K562 (cell line): ENCODE measurements at regions not wholly inside any gene's neighbourhood (a gene's known extent, or its start where the extent isn't known, plus 50 kb on each side); places are given as distances from the start of the nearest gene placed in this dataset.

Source experiments
- ATAC-seq: fragments of 200-7000 bp; cut with Tn5 transposase; 3 replicates; pipeline ENCODE4 v1.9.1; 2020; ENCODE audit warnings: moderate library complexity
- BruUV-seq: library from RNA; stranded (reverse); fragments of 400-500 nt; replicated peaks from 2 replicates; lab custom pipeline; 2021; lab: Mats Ljungman, UMichigan
- CTCF ChIA-PET: fragments of 300-600 bp; formaldehyde crosslinking; extraction: SDS; loops from one replicate; lab custom pipeline; 2021; ENCODE audit warnings: low intra/inter-chr PET ratio; lab: Yijun Ruan, JAX
- POLR2A ChIA-PET: fragments of 300-600, 350-650 bp; sonication (Branson Sonifier 250); formaldehyde crosslinking; extraction: SDS; loops from one replicate; lab custom pipeline; 2021; ENCODE audit warnings: antibody characterized with exemption, inconsistent platforms; lab: Yijun Ruan, JAX
- DNase-seq, 4 experiments: peaks; one replicate each; pipeline versions ENCODE4 v3.0.0 to v3.0.0-alpha.2; 2011 to 2018; ENCODE audit warnings: low spot score in 3 of 4, mixed read lengths in 3 of 4; ENCODE audit errors: extremely low read depth in 1 of 4
- FAIRE-seq: peaks from 2 replicates; lab custom pipeline; 2011; peaks lifted over from hg19 to GRCh38; lab: Jason Lieb, UNC
- H2AFZ ChIP-seq: 2 replicates; pipeline ENCODE4 v1.6.0; 2011; ENCODE audit warnings: low read depth, low read length, control low read depth, inconsistent platforms
- H3K27ac ChIP-seq: fragments of 200-600 bp; 3 replicates; pipeline ENCODE4 v1.8.0; 2011; ENCODE audit warnings: low read depth, mild to moderate bottlenecking, control low read depth, inconsistent platforms, low read length, moderate library complexity, mixed read lengths; ENCODE audit errors: extremely low read depth
- H3K27me3 ChIP-seq, 2 experiments: fragments of 300-600 bp in 1 of 2; 2 replicates in 1 of 2; 3 replicates in 1 of 2; pipeline versions ENCODE4 v1.6.0 to v1.8.0; 2011; ENCODE audit warnings: inconsistent platforms in 2 of 2, low read length in 2 of 2, mild to moderate bottlenecking in 1 of 2, mixed read lengths in 1 of 2, moderate library complexity in 1 of 2; ENCODE audit not compliant: control insufficient read depth in 2 of 2, insufficient read depth in 2 of 2
- H3K36me3 ChIP-seq: fragments of 300-600 bp; 3 replicates; pipeline ENCODE4 v1.8.0; 2011; ENCODE audit warnings: mild to moderate bottlenecking, low read length, inconsistent platforms; ENCODE audit not compliant: control insufficient read depth, insufficient read depth
- H3K4me1 ChIP-seq, 2 experiments: fragments of 200-600 bp in 1 of 2; replicated peaks in 1 of 2; 2 replicates in 1 of 2; 3 replicates in 1 of 2; pipeline versions ENCODE4 v1.5.1 to v1.8.0; 2011; ENCODE audit warnings: inconsistent platforms in 2 of 2, low read length in 2 of 2, mild to moderate bottlenecking in 1 of 2, mixed read lengths in 1 of 2, moderate library complexity in 1 of 2; ENCODE audit not compliant: control insufficient read depth in 2 of 2, insufficient read depth in 2 of 2
- H3K4me2 ChIP-seq: 2 replicates; pipeline ENCODE4 v1.6.1; 2011; ENCODE audit warnings: low read length, control low read depth, inconsistent platforms, mixed read lengths; ENCODE audit not compliant: insufficient read depth
- H3K4me3 ChIP-seq: fragments of 200-600 bp; sonication (generic), shearing (Covaris generic); 2 replicates; pipeline ENCODE4 v1.5.1; 2016; ENCODE audit warnings: control low read depth, inconsistent platforms
- H3K79me2 ChIP-seq: fragments of 200-600 bp; 3 replicates; pipeline ENCODE4 v1.8.0; 2011; ENCODE audit warnings: low read length, inconsistent platforms; ENCODE audit not compliant: control insufficient read depth, insufficient read depth
- H3K9ac ChIP-seq, 2 experiments: 2 replicates each; pipeline versions ENCODE4 v1.6.0 to v1.6.1; 2011; ENCODE audit warnings: low read depth in 2 of 2, low read length in 2 of 2, control low read depth in 1 of 2, inconsistent platforms in 1 of 2, mild to moderate bottlenecking in 1 of 2, mixed read lengths in 1 of 2; ENCODE audit not compliant: insufficient read depth in 1 of 2
- H3K9me1 ChIP-seq: one replicate; pipeline ENCODE4 v1.6.0; 2011; ENCODE audit warnings: inconsistent platforms, mild to moderate bottlenecking, low read length, moderate library complexity; ENCODE audit not compliant: control insufficient read depth, insufficient read depth
- H3K9me3 ChIP-seq: replicated peaks from 2 replicates; pipeline ENCODE4 v1.5.1; 2011; ENCODE audit warnings: low read depth, low read length, inconsistent platforms; ENCODE audit not compliant: control insufficient read depth, insufficient read depth
- H4K20me1 ChIP-seq: replicated peaks from 2 replicates; pipeline ENCODE4 v1.6.1; 2011; ENCODE audit warnings: low read length, inconsistent platforms, mixed read lengths; ENCODE audit not compliant: control insufficient read depth, insufficient read depth
- ARHGAP35 ChIP-seq: fragments of 450-650 bp; IDR thresholded peaks from 2 replicates; pipeline ENCODE4 v1.6.1; 2018; ENCODE audit not compliant: partially characterized antibody
- ATF1 ChIP-seq, 2 experiments: fragments of 450-650 bp in 1 of 2; IDR thresholded peaks; 2 replicates each; pipeline ENCODE4 v1.6.1; 2016; ENCODE audit warnings: missing compliant biosample characterization in 1 of 2, missing genetic modification characterization in 1 of 2
- BCL6 ChIP-seq: fragments of 250-450 bp; sonication (Bioruptor Pico); IDR thresholded peaks from 2 replicates; pipeline ENCODE4 v1.4.0; 2020
- BDP1 ChIP-seq: IDR thresholded peaks from 3 replicates; pipeline ENCODE4 v1.6.1; 2011; ENCODE audit not compliant: insufficient read length, insufficient read depth
- ETV5 ChIP-seq: sonication (generic); formaldehyde crosslinking; IDR thresholded peaks from 2 replicates; pipeline ENCODE4 v1.4.0; 2020; ENCODE audit warnings: low read depth, mild to moderate bottlenecking, missing genetic modification reagents
- FOXJ3 ChIP-seq: sonication (generic); formaldehyde crosslinking; IDR thresholded peaks from 2 replicates; pipeline ENCODE4 v1.4.0; 2020; ENCODE audit warnings: mild to moderate bottlenecking, missing genetic modification reagents
- FOXK2 ChIP-seq, 2 experiments: fragments of 450-650 bp; IDR thresholded peaks in 1 of 2; conservative IDR thresholded peaks in 1 of 2; 2 replicates each; pipeline ENCODE4 v1.6.1; 2016; ENCODE audit warnings: low read depth in 2 of 2, mild to moderate bottlenecking in 1 of 2
- GABPA ChIP-seq: fragments of 200-800 bp; sonication (Bioruptor generic); conservative IDR thresholded peaks from 2 replicates; pipeline ENCODE4 v1.6.1; 2016; ENCODE audit warnings: low read depth, missing genetic modification characterization, missing compliant biosample characterization
- GTF2A2 ChIP-seq: IDR thresholded peaks from 2 replicates; pipeline ENCODE4 v1.6.1; 2016; ENCODE audit warnings: mild to moderate bottlenecking, missing genetic modification characterization, missing compliant biosample characterization
- HDAC2 ChIP-seq: fragments of 450-650 bp; IDR thresholded peaks from 2 replicates; pipeline ENCODE4 v1.6.1; 2016; ENCODE audit warnings: mild to moderate bottlenecking
- NR0B1 ChIP-seq: fragments of 450-650 bp; IDR thresholded peaks from one replicate; pipeline ENCODE4 v1.6.1; 2018; ENCODE audit warnings: mild to moderate bottlenecking, moderate library complexity; ENCODE audit not compliant: partially characterized antibody
- POLR2H ChIP-seq: IDR thresholded peaks from 2 replicates; pipeline ENCODE4 v1.6.1; 2016; ENCODE audit warnings: missing genetic modification characterization, low read depth, mild to moderate bottlenecking, control low read depth, missing compliant biosample characterization, moderate library complexity
- SMAD3 ChIP-seq: fragments of 450-650 bp; formaldehyde crosslinking; conservative IDR thresholded peaks from 2 replicates; pipeline ENCODE4 v1.4.0; 2020; ENCODE audit warnings: mild to moderate bottlenecking
- SMARCC2 ChIP-seq: fragments of 450-650 bp; IDR thresholded peaks from 2 replicates; pipeline ENCODE4 v1.6.1; 2017; ENCODE audit warnings: antibody characterized with exemption, moderate library complexity, mild to moderate bottlenecking, low read depth
- ZNF174 ChIP-seq: fragments of 250-450 bp; sonication (Bioruptor Pico); IDR thresholded peaks from 2 replicates; pipeline ENCODE4 v1.4.0; 2020; ENCODE audit warnings: mild to moderate bottlenecking
- WGBS: fragments of 100-300 bp; shearing (Covaris generic); methylation state at CpG from one replicate; pipeline ENCODE4 v1.1.6; 2016; ENCODE audit warnings: low coverage, mixed read lengths; ENCODE audit not compliant: insufficient coverage; ENCODE audit errors: missing lambda C conversion rate; 5-methylcytosine and 5-hydroxymethylcytosine counted together
- in situ Hi-C: fragments of 300-500 bp; cut with MboI; formaldehyde crosslinking; loops from 4 replicates; pipeline ENCODE4 v1.15.0; 2018; ENCODE audit warnings: inconsistent platforms, mixed read lengths
- intact Hi-C: fragments of 100-400 bp; cut with micrococcal nuclease; formaldehyde crosslinking; loops from 2 replicates; pipeline ENCODE4 v1.14.2; 2022
- TF ChIP-seq, protein P1 (sequence below): fragments of 450-650 bp; formaldehyde crosslinking; IDR thresholded peaks from 2 replicates; pipeline ENCODE4 v1.4.0; 2020; ENCODE audit warnings: mild to moderate bottlenecking, mixed read lengths
- TF ChIP-seq, protein P2 (sequence below): fragments of 200-800 bp; sonication (Bioruptor generic); IDR thresholded peaks from 2 replicates; pipeline ENCODE4 v1.6.1; 2016; ENCODE audit warnings: missing genetic modification characterization, missing compliant biosample characterization

- 7% methylated on average over 2 of the region's 2 CpGs for WGBS
- POLR2A ChIA-PET, result interaction anchor here (0.6 kb wide), 1 partner anchor 12 kb away, joined by 3 read pairs; no protein-coding TSS in a partner anchor
- no peak for TF ChIP-seq HDAC2
- TF ChIP-seq ZNF174 (CRISPR knock-in tag), result no peak
- no peak for TF ChIP-seq BCL6 (CRISPR knock-in tag)
- TF ChIP-seq ETV5 (CRISPR knock-in tag), result no peak
- no peak for TF ChIP-seq SMAD3
- TF ChIP-seq NR0B1, result no peak
- TF ChIP-seq ATF1 (CRISPR knock-in tag; IDR thresholded peaks at IDR 0.05), result no peak
- no peak for TF ChIP-seq ATF1 (tag; IDR thresholded peaks at IDR 0.05)
- no peak for TF ChIP-seq FOXJ3 (CRISPR knock-in tag)
- no peak for TF ChIP-seq GTF2A2 (tag)
- TF ChIP-seq BDP1, result no peak
- no peak for TF ChIP-seq ARHGAP35
- no peak for TF ChIP-seq SMARCC2
- no peak for TF ChIP-seq POLR2H (tag)
- TF ChIP-seq, protein P1, sequence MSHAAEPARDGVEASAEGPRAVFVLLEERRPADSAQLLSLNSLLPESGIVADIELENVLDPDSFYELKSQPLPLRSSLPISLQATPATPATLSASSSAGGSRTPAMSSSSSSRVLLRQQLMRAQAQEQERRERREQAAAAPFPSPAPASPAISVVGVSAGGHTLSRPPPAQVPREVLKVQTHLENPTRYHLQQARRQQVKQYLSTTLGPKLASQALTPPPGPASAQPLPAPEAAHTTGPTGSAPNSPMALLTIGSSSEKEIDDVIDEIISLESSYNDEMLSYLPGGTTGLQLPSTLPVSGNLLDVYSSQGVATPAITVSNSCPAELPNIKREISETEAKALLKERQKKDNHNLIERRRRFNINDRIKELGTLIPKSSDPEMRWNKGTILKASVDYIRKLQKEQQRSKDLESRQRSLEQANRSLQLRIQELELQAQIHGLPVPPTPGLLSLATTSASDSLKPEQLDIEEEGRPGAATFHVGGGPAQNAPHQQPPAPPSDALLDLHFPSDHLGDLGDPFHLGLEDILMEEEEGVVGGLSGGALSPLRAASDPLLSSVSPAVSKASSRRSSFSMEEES (CRISPR knock-in tag), result no peak
- no peak for TF ChIP-seq GABPA (tag)
- TF ChIP-seq FOXK2 (conservative IDR thresholded peaks at IDR 0.05 in 1 of 2, IDR thresholded peaks at IDR 0.05 in 1 of 2; ENCODE audit: low read depth in 2 of 2), result no peak
- TF ChIP-seq, protein P2, sequence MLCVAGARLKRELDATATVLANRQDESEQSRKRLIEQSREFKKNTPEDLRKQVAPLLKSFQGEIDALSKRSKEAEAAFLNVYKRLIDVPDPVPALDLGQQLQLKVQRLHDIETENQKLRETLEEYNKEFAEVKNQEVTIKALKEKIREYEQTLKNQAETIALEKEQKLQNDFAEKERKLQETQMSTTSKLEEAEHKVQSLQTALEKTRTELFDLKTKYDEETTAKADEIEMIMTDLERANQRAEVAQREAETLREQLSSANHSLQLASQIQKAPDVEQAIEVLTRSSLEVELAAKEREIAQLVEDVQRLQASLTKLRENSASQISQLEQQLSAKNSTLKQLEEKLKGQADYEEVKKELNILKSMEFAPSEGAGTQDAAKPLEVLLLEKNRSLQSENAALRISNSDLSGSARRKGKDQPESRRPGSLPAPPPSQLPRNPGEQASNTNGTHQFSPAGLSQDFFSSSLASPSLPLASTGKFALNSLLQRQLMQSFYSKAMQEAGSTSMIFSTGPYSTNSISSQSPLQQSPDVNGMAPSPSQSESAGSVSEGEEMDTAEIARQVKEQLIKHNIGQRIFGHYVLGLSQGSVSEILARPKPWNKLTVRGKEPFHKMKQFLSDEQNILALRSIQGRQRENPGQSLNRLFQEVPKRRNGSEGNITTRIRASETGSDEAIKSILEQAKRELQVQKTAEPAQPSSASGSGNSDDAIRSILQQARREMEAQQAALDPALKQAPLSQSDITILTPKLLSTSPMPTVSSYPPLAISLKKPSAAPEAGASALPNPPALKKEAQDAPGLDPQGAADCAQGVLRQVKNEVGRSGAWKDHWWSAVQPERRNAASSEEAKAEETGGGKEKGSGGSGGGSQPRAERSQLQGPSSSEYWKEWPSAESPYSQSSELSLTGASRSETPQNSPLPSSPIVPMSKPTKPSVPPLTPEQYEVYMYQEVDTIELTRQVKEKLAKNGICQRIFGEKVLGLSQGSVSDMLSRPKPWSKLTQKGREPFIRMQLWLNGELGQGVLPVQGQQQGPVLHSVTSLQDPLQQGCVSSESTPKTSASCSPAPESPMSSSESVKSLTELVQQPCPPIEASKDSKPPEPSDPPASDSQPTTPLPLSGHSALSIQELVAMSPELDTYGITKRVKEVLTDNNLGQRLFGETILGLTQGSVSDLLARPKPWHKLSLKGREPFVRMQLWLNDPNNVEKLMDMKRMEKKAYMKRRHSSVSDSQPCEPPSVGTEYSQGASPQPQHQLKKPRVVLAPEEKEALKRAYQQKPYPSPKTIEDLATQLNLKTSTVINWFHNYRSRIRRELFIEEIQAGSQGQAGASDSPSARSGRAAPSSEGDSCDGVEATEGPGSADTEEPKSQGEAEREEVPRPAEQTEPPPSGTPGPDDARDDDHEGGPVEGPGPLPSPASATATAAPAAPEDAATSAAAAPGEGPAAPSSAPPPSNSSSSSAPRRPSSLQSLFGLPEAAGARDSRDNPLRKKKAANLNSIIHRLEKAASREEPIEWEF (CRISPR knock-in tag), result no peak
These were observed 77.0 kb upstream of the PHYHIPL start for GRCh38 chr10:59099481-59099880.

More at GRCh38 chr10:59099481-59099880, 77.0 kb upstream of the PHYHIPL start:
- intact Hi-C loops, result no loop called here
- CTCF ChIA-PET, result no interaction called here
- Histone ChIP-seq H3K9me1 (no peaks in the 10 kb centered on the region), H4K20me1 (no peaks in the 10 kb centered on the region), H3K36me3 (no peaks in the 10 kb centered on the region), H3K79me2 (no peaks in the 10 kb centered on the region), H3K27me3 (no peaks in the 10 kb centered on the region), H3K4me1 (no peaks in the 10 kb centered on the region), H3K27ac (no peak overlapping the region), H3K9ac (no peak overlapping the region), H2AFZ (no peak overlapping the region), H3K4me3 (no peak overlapping the region), H3K4me2 (no peak overlapping the region), H3K9me3 (no peaks in the 10 kb centered on the region)
- no TSS peak for BruUV-seq
- in situ Hi-C loops, result no loop called here
- DNase-seq (no peak), FAIRE-seq (no peak), ATAC-seq (no peak)
